HCT116 (cell line): ENCODE measurements at regions not wholly inside any gene's neighbourhood (a gene's known extent, or its start where the extent isn't known, plus 50 kb on each side); places are given as distances from the start of the nearest gene placed in this dataset.

Experiments used
- CEBPB ChIP-seq: IDR thresholded peaks from 2 replicates; pipeline ENCODE4 v1.6.1; 2012; ENCODE audit warnings: low read depth
- CTCF ChIP-seq, 3 experiments: fragments of 200-600 bp in 1 of 3; sonication (generic) in 1 of 3; IDR thresholded peaks in 2 of 3; conservative IDR thresholded peaks in 1 of 3; 2 replicates each; pipeline ENCODE4 v1.5.1; 2012 to 2017; ENCODE audit warnings: low read depth in 2 of 3, low read length in 2 of 3, antibody characterized with exemption in 1 of 3, borderline replicate concordance in 1 of 3, control low read depth in 1 of 3, mild to moderate bottlenecking in 1 of 3, mixed read lengths in 1 of 3, mixed run types in 1 of 3, moderate library complexity in 1 of 3; ENCODE audit not compliant: insufficient read depth in 1 of 3
- FOSL1 ChIP-seq: IDR thresholded peaks from 2 replicates; pipeline ENCODE4 v1.6.1; 2012; ENCODE audit warnings: low read depth
- POLR2A ChIP-seq: IDR thresholded peaks from 2 replicates; pipeline ENCODE4 v1.7.0; 2011; ENCODE audit warnings: borderline replicate concordance; ENCODE audit not compliant: insufficient read depth, insufficient read length; ENCODE audit errors: extremely low read depth

GRCh38 chr4:148633720-148634119, 191.5 kb upstream of the NR3C2 start:
- TF ChIP-seq POLR2A (no peak), CTCF (IDR thresholded peaks at IDR 0.05 in 2 of 3, conservative IDR thresholded peaks at IDR 0.05 in 1 of 3; ENCODE audit: borderline replicate concordance in 1 of 3, insufficient read depth in 1 of 3, low read depth in 2 of 3, low read length in 2 of 3) (no peak), FOSL1 (no peak), CEBPB (no peak)
